DMS153 treated with DMSO at 0.1 percent for 48 hours (cell line): ENCODE measurements at regions not wholly inside any gene's neighbourhood (a gene's known extent, or its start where the extent isn't known, plus 50 kb on each side); places are given as distances from the start of the nearest gene placed in this dataset.
"Not testable (repeated sequence)": the region's sequence is repeated elsewhere in the genome, so short reads cannot be mapped to it uniquely, and the experiment has no call there.

ENCODE experiments used
- DNase-seq: peaks from one replicate; lab custom pipeline; 2025; ENCODE audit not compliant: unreplicated experiment; lab: John Stamatoyannopoulos, UW

DNA sequence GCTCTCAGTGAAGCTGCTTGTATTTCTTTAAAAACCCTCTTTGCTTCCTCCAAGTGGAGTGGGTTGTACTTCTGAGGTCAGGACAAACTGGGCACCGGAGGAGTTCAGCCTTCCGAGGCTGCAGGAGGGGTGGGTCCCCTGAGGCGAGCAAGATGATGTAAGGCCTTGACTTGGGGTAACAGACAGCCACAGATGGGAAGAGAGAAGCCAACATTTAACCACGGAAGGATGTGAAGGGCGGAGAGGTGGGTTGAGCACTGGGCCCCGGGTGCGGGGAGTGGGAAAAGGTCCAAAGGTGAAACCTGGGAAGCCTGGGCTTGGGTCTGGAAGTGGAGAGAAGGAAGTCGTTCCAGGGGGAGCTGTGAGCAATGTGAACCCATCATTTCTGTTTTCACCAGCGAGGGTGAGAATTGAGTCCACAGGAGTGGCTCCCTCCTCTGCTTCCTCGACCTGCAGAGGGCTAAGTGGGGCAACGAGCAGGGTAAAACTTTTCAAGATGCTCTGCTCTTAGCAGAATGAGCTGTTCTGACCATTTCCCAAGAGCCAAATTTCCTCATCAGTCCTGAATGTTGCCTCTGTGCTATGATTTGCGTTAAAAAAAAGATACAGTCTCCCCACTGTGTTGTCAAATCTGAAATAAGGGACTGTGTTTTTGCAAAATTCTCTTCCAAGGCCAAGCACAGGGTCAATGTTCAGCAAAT lies 137.7 kb upstream of the CRHR1 start:
- no peak for DNase-seq

DNA sequence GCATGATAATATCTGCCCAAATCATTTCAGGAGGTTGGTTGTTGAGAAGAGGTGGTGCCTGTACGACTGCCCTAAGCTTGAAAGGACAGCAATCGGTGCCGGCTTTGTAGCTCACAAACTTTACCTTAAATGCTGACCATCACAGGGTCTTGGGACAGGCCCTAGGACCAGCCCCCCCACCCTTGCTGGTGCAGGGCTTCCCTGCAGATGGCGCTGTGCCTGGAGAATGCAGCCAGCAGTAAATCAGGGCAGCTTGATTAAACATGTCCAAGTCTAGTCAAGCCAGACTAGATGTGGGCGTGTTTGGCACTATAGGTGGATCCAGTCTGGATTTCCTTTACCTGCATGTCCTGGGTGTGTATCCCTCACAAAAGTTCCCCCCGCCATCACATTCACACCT lies 135.5 kb upstream of the CRHR1 start:
- no peak for DNase-seq

DNA sequence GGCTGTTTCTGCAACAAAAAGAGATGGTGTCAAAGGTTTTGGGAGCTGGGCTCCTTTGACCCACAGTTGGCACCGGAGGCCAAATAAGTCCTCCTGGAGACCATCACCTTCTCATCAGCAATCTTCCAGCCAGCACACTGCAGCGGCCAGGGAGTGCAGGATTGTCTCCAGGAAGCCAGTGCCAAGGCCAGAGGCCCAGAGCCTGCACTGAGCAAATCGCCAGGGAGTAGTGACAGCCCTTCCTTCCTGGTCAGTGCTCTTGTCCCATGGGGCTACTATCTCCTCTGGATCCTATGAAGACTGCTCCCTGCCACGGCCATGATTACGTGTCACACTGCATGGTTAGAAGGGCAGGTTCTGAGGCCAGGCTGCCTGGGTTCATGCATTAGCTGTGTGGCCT lies 134.3 kb upstream of the CRHR1 start:
- DNase-seq = no peak

DNA sequence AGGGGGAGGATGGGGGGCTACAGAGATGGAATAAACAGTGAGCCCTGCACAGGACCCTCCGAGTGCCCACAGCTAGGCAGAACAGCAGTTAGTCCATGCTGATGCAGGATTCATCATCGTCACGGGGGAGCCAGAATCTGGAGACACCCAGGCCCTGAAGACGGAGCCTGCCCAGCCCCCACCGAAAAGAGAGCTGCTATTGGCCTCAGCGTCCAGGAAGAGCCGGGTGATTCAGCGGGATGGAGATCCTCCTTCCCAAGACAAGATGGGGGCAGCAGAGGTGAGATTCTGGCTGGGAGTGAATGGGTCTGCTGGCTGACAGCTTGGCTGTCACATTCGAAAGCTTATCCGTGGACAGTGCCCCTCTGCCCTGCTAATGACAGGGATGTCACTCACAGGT lies 133.6 kb upstream of the CRHR1 start:
- DNase-seq = no peak

DNA sequence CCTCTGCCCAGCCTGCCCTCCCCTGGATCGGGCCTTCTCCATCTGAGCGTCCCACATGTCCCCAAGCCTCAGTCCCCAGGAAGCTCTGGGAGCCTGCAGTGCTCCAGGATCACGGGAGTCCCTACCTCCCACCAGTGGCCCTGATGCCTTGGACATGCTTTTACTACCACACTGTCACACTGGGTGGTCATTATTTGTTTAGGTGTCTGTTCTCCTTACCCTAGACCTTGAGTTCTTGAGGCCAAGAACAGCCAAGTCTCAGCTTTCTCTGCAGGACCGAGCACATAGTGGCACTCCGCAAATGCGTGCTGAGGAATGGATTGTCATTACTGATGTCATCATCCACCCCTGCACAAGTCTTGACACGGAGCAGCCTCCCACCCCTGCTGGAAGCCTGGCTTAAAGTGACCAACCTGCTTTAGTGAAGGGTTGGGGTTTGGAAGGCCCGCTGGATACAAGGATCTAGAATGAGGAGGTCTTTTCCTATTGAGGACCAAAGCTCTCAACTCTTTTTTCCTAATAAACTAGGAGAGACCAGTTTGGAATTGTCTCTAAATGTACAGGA lies 132.9 kb upstream of the CRHR1 start:
- no peak for DNase-seq

DNA sequence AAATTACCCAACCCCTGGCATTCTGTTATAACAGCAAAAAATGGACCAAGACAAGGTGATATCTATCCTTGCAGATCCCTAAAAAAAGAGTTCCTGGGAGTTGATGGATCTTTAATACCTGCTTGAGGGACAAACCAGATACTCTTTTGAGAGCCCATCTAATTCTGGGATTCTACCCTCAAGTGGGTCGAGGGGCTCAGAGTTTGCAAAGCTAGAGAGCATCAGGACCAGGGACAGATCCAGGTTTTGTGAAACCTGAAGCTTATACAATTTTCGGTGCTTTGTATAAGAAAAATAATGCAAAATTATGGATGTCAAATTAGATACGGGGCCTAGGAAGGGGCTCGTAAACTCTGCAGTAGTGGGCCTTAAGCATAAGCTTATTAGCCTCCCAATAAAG lies 130.5 kb upstream of the CRHR1 start:
- no peak for DNase-seq

DNA sequence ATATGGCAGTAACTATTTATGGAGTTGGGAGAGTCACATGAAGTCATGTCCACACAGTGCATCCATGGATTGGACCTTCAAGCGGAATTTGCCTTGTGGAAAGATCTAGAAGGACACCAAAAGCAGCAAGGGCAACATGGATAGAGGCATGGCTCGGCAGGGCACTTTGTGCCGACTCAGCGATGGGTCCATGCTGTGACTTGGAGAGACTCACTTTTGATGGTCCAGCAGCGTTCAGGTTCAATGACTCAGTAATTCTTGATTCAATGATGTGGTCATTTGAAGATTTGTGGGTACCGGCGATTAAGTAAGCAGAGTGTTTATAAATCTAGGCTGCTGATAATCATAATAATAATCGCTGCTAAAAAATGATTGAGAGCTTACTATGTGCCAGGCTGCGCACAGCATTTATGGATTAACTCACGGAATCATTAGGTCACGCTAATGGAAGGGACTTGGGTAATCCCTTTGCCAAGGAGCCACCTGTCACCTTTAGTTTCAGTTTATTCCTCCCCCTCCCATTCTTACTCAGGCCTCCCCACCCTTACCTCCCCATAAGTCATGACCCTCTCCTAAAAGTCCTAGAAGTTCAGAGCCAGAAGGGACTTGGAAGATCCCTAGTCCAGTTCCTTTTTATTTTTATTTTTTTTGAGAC lies 127.5 kb upstream of the CRHR1 start:
- DNase-seq = no peak

DNA sequence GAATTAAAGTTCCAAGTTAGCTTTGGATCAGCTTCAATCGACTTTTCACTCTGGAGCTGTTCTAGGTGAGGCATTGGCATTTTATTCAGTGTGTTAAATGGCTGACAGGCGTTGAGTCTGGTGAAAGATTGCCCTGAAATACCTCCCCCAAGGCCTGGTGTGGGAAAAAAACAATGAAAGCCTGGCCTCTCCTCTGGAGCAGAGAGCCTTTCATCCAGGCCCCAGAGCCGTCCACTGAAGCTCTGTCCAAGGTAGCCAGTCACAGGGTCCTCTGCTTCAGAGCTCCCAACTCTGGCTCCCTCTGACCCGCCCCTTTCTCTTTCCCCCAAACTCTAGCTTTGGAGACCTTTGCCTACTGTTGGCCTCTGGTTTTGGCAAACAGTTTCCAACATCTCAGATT lies 123.6 kb upstream of the CRHR1 start:
- no peak for DNase-seq

DNA sequence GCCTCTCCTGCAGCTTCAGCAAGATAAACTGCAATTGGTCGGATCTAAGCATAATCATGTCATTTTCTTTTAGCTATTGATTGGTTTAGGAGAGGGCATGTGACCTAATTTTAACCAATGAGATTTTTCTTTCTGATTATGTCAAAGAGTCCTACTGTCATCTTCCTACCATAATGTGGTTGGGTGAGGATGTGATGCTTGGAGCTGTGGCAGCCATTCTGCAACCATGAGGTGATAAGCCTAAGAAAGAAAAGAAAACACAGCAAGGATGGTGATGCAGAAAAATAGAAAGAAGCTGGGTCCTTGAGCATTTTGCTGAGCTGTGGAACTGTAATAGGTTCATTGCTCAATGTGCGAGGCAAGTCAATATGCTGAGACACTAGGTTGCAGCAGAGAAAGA lies 121.7 kb upstream of the CRHR1 start:
- no peak for DNase-seq

DNA sequence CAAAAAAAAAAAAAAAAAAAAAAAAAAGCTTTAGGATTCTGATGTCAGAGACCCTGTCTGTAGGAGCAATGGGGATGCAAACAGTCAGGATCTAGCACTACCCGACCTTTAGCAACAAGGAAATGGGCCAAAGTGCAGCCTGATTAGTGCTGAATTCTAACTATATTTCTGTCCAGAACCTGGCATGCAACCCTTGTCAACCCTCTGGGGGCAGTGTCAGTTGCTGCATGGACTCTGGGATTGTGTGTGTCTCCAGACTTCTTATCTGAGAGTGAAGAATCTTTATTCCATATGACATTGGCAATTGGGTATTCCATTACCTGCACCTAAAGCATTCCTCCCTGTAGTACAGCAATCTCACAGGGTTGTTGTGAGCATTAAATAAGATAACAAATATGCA lies 120.3 kb upstream of the CRHR1 start:
- DNase-seq = no peak

DNA sequence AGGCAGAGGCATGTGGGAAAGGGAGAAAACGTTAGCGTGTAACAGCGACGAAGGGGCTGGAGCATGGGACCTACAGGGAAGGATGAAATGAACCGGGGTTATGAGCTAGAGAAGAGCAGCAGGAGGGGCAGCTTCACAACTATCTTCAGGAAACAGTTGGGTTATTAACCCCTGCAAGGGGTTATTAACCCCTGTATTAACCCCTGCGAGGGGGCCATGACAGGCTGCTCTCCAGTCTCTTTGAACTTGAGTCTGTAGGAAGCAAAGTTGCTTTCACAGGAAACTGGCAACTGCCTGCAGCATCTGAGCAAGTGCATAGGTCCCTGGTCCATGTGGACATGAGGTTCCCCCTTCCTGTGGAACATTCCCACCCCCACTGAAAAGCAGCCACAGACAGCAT lies 119.2 kb upstream of the CRHR1 start:
- DNase-seq = no peak

DNA sequence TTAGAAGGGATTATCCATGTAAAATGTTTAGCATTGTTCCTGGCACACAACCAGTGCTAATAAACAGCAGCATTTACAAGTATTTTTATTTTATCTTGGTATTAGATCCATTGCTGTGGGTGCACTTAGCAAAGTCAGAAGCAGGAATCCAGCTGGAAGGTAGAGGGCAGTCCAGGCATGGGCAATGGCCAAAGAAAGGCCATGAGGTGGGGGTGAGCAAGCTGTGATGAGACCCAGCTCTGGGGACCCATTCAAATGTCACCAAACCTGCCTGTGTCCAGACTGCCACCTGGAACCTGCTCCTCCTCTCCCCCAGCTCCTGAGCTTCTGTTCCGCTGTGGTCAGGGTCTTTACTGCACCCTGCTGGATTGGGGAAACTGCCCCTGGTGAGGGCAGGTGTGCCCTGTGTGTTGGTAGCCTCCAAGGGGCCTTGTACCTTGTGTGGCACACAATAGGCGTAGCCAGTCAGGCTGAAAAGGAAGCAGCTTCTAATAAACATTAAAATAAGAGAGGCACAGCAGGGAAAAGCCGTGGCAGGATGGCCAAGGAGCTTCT lies 118.0 kb upstream of the CRHR1 start:
- DNase-seq = no peak

DNA sequence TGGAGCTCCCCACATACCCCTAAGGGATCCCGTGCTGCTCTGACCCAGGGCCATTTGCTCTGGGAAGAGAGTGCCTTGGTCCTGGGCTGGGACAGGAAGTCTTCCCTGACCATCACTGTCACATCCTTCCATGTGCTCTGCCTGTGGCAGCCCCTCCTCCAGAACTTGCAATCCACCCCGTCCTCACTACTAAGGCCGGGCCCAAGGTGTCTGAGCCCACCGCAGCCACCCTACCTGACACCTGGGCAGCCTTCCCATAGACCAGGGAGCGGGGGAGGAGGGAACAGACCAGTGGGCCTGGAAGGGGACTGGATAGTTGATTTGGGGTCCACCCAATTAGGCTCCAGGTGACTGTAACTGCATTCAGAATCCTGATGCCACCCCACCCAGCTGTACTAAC lies 117.5 kb upstream of the CRHR1 start:
- DNase-seq = no peak

DNA sequence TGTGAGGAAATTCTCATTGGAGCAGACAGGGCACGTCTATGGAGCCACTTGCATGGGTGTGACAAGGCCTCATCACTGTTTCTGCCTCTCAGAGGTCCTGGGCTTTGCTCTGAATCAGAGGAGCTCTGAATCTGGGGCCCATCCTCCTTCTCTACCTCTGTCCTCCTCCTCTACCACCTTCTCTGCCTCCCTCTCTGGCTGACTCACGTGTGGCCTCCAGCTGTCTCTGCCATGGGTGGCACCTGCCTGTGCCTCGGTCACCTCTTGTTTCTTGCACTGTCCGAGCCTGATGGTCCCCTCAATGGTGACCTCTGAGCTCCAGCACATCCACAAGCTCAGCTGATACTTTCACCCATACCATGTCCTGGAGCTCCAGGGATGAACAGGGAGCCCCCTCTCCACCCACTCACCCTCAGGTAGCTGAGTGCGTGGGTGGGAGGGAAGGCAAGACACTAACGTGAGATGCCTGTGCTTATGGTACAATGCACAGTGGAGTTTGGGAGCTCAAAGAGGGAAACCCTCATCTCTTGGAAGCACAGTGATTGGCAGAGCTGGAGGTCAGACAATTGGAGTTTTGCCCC lies 116.4 kb upstream of the CRHR1 start:
- DNase-seq = no peak

DNA sequence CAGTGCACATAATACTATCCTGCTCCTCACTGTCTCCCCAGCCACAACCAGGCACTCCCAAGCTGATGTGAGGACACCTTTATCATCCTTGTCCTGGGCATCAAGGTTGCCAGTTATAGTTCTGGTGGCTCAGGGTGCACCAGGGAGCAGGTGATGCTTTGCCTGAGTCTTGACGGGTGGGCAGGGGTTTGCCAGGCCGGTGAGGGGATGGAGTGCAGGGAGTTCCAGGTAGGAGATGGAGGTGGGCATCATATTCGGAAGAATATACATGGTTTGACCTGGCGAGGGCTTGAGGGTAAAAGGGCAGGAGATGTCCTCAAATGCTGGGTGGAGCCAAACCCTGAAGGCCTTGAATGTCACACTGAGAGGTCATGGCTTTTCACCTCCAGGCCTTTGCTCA lies 115.8 kb upstream of the CRHR1 start:
- DNase-seq = no peak

DNA sequence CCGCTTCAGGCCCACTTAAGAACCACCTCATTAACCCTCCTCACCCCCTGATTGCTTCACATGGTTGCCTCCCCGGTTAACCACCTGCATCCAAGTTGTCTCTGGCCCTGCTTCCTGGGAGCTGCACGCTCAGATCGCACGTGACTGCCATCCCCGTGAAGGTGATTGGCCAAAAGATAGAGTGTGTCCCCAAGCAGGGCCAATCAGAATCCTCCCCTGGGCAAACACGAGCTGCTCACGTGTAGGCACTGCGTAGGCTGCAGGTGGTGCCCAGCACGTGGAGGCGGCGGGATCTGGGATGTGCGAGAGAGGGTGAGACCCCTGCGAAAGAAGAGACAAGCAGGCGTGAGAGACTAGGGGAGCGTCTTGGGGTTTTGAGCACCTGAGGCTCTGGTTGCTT lies 111.8 kb upstream of the CRHR1 start:
- peak; percentile 95 for DNase-seq

DNA sequence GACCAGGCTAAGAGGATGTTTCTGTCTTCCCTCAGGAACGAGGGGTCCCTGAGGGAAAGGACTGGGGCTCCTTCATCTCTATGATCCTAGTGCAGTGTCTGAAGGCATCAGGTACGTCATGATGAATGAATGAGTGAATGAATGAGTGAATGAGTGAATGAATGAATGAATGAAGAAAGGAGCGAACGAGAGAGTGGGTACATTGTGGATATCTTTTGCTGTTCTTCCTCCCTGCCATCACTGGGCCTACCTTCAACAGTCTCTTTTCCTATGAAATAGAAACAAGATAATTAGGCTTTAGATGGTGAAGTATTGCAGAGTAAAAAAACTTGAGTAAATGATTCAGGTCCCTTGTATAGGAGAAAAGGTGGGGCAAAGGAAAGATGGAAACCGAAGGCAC lies 111.3 kb upstream of the CRHR1 start:
- no peak for DNase-seq

DNA sequence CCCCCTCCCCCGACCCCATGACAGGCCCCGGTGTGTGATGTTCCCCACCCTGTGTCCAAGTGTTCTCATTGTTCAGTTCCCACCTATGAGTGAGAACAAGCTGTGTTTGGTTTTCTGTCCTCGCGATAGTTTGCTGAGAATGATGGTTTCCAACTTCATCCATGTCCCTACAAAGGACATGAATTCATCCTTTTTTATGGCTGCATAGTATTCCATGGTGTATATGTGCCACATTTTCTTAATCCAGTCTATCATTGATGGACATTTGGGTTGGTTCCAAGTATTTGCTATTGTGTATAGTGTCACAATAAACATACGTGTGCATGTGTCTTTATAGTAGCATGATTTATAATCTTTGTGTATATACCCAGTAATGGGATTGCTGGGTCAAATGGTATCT lies 110.4 kb upstream of the CRHR1 start:
- not testable (repeated sequence) for DNase-seq

DNA sequence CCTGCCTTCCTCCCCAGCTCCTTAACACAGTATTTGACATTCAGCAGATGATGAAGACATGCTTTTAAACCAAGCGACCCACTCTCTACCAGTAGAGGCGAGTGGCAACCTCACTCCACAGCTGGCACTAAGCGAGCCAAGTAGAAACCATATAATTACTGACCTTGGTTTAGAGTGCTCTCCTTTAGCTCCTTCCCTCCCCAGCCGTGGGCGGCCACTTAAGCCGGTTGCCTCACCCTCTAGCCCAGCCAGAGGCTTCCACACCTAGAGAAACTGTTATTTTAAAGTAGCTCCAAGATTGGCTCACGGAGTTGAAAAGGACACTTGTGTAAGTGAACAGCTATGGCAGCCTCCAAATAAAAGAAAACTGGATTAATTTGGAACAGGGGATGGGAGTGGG lies 109.1 kb upstream of the CRHR1 start:
- DNase-seq = no peak

DNA sequence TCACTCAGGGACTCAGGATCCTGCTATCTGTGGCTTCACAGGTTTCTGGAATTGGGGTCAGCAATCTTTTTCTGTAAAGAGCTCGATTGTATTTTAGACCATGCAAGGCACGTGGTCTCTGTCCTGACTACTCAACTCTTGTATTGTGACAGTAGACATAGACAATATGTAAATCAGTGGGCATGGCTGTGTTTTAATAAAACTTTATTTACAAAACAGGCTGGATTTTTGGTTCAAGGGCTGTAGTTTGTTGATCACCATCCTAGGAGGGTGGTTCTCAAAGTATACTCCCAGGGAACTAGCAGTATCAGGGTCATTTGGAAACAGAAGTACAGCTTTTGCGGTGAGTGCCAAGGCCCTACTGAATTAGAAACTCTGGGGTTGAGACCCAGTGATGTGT lies 108.2 kb upstream of the CRHR1 start:
- no peak for DNase-seq

DNA sequence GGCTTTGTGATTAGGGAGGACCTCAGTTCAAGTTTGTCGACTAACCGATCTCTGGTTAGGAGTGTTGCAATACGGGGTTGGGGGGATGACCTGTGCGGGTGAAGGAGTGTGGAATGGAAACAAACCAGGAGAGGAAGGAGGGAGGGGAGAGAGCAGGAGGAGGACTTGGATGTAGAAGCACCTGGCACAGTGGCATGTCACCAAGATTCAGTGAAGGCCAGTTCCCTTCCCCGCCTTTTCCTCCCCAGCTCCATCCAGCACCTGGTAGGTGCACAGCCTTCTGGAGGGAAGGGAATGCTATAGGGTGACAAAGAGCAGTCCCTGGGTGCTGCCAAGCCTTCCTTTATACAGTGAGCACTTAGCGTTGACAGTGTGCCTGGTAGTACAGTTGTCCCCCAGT lies 107.4 kb upstream of the CRHR1 start:
- no peak for DNase-seq

DNA sequence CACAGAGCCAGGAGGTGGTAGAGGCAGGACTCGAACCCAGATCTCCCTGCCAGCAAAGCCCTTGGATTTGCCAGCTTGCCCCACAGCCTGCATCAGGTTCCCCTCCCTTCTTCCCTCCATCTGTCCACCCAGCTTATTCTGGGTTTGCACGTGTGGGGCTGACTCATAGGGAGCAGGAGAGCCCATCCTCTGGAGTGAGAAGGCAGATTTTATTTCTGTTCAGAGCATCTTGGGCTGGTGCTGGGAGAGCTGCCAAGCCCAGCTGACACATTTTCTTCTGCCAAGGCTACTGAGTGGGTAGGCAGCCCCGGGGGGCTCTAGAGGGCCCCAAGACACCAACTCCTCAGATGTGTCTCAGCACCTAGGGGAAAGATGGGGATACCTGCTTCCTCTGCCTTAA lies 106.3 kb upstream of the CRHR1 start:
- no peak for DNase-seq
